ENCODE measurements at regions not wholly inside any gene's neighbourhood (a gene's known extent, or its start where the extent isn't known, plus 50 kb on each side); places are given as distances from the start of the nearest gene placed in this dataset.
A peak's percentile ranks its signal among the peaks of the same experiment; 100 is the strongest.

- H3K9me3 Mint-ChIP-seq: peaks cover 4% of the 10 kb centered on the region
- H3K27ac Mint-ChIP-seq (ENCODE audit: unreplicated experiment): no peak overlapping the region
- H3K27me3 Mint-ChIP-seq (ENCODE audit: low read depth): no peaks in the 10 kb centered on the region
- no peak for DNase-seq (ENCODE audit: low read depth, low spot score)
- H3K4me1 Mint-ChIP-seq: peaks cover 12% of the 10 kb centered on the region
- H3K4me3 Mint-ChIP-seq: no peak overlapping the region
- no peak for TF ChIP-seq CTCF (conservative IDR thresholded peaks at IDR 0.05)
- peaks cover 2% of the 10 kb centered on the region for H3K36me3 Mint-ChIP-seq (ENCODE audit: low read depth)
Measured at GRCh38 chr11:101279728-101280127, 150.1 kb upstream of the PGR start.

- peaks cover 4% of the 10 kb centered on the region for H3K9me3 Mint-ChIP-seq
- DNase-seq (ENCODE audit: low read depth, low spot score): no peak
- no peaks in the 10 kb centered on the region for H3K27me3 Mint-ChIP-seq (ENCODE audit: low read depth)
- H3K36me3 Mint-ChIP-seq (ENCODE audit: low read depth): peaks cover 2% of the 10 kb centered on the region
- H3K27ac Mint-ChIP-seq (ENCODE audit: unreplicated experiment): no peak overlapping the region
- H3K4me1 Mint-ChIP-seq: peaks cover 12% of the 10 kb centered on the region
- H3K4me3 Mint-ChIP-seq: no peak overlapping the region
- no peak for TF ChIP-seq CTCF (conservative IDR thresholded peaks at IDR 0.05)
Measured at GRCh38 chr11:101278286-101278685, 148.7 kb upstream of the PGR start.

- H3K36me3 Mint-ChIP-seq (ENCODE audit: low read depth): peaks cover 2% of the 10 kb centered on the region
- DNase-seq (ENCODE audit: low read depth, low spot score): no peak
- H3K27me3 Mint-ChIP-seq (ENCODE audit: low read depth): no peaks in the 10 kb centered on the region
- H3K9me3 Mint-ChIP-seq: peaks cover 4% of the 10 kb centered on the region
- TF ChIP-seq CTCF (conservative IDR thresholded peaks at IDR 0.05): no peak
- H3K4me1 Mint-ChIP-seq: peaks cover 12% of the 10 kb centered on the region
- H3K4me3 Mint-ChIP-seq: no peak overlapping the region
- peak overlapping the region; percentile 38 for H3K27ac Mint-ChIP-seq (ENCODE audit: unreplicated experiment)
Measured at GRCh38 chr11:101277036-101277435, 147.4 kb upstream of the PGR start.

GRCh38 chr11:101269990-101270660 is 140.5 kb upstream of the PGR start:
- Mint-ChIP-seq H3K27ac (ENCODE audit: unreplicated experiment) (no peak overlapping the region), H3K36me3 (ENCODE audit: low read depth) (no peaks in the 10 kb centered on the region), H3K9me3 (no peaks in the 10 kb centered on the region), H3K27me3 (ENCODE audit: low read depth) (no peaks in the 10 kb centered on the region), H3K4me1 (no peaks in the 10 kb centered on the region), H3K4me3 (no peak overlapping the region)
- no peak for TF ChIP-seq CTCF (conservative IDR thresholded peaks at IDR 0.05)
- DNase-seq (ENCODE audit: low read depth, low spot score): no peak

- no peak for TF ChIP-seq CTCF (conservative IDR thresholded peaks at IDR 0.05)
- no peaks in the 10 kb centered on the region for H3K4me1 Mint-ChIP-seq
- peaks cover 6% of the 10 kb centered on the region for H3K27me3 Mint-ChIP-seq (ENCODE audit: low read depth)
- H3K9me3 Mint-ChIP-seq: no peaks in the 10 kb centered on the region
- H3K36me3 Mint-ChIP-seq (ENCODE audit: low read depth): no peaks in the 10 kb centered on the region
- DNase-seq (ENCODE audit: low read depth, low spot score): no peak
- H3K4me3 Mint-ChIP-seq: no peak overlapping the region
- no peak overlapping the region for H3K27ac Mint-ChIP-seq (ENCODE audit: unreplicated experiment)
Measured at GRCh38 chr11:101269390-101269789, 139.8 kb upstream of the PGR start.
